A549 (cell line): ENCODE measurements at regions not wholly inside any gene's neighbourhood (a gene's known extent, or its start where the extent isn't known, plus 50 kb on each side); places are given as distances from the start of the nearest gene placed in this dataset.

Experiments used
- ATAC-seq, 2 experiments: fragments of 200-7000 bp in 1 of 2; fragments of >200 bp in 1 of 2; cut with Nextera tagmentation in 1 of 2; cut with Tn5 transposase in 1 of 2; 3 replicates each; pipeline versions ENCODE4 v1.8.0 to v1.9.1; 2018 to 2020; ENCODE audit warnings: mild to moderate bottlenecking in 1 of 2, moderate library complexity in 1 of 2
- CTCF ChIA-PET: fragments of 300-600 bp; sonication (Branson Sonifier 250); formaldehyde crosslinking; extraction: SDS; loops from one replicate; lab custom pipeline; 2021; ENCODE audit warnings: antibody characterized with exemption, inconsistent platforms; lab: Yijun Ruan, JAX
- POLR2A ChIA-PET: fragments of 350-600 bp; formaldehyde crosslinking; extraction: SDS; loops from one replicate; lab custom pipeline; 2021; ENCODE audit warnings: antibody characterized with exemption, inconsistent platforms; lab: Yijun Ruan, JAX
- DNase-seq, 2 experiments: peaks; one replicate each; pipeline versions ENCODE4 v3.0.0 to v3.0.0-alpha.2; 2011 to 2016; ENCODE audit warnings: low read depth in 1 of 2, low spot score in 1 of 2
- FAIRE-seq: peaks from 2 replicates; lab custom pipeline; 2011; peaks lifted over from hg19 to GRCh38; lab: Jason Lieb, UNC
- H3K27ac ChIP-seq, 2 experiments: fragments of >200 bp; sonication (Bioruptor Twin); formaldehyde crosslinking; 3 replicates each; pipeline ENCODE4 v1.5.1; 2016 to 2017
- H3K4me1 ChIP-seq: fragments of >200 bp; sonication (Bioruptor Twin); formaldehyde crosslinking; 3 replicates; pipeline ENCODE4 v1.6.1; 2016
- H3K4me2 ChIP-seq: fragments of >200 bp; sonication (Bioruptor Twin); formaldehyde crosslinking; 3 replicates; pipeline ENCODE4 v1.6.1; 2016
- H3K4me3 ChIP-seq: fragments of >200 bp; sonication (Bioruptor Twin); formaldehyde crosslinking; 3 replicates; pipeline ENCODE4 v1.5.1; 2016
- H3K9me3 ChIP-seq: fragments of >200 bp; sonication (Bioruptor Twin); formaldehyde crosslinking; 3 replicates; pipeline ENCODE4 v1.6.1; 2016
- CBX8 ChIP-seq: fragments of 200-600 bp; sonication (generic); IDR thresholded peaks from 2 replicates; pipeline ENCODE4 v1.6.1; 2016
- CHD4 ChIP-seq: fragments of 200-600 bp; sonication (generic); IDR thresholded peaks from 2 replicates; pipeline ENCODE4 v1.6.1; 2016; ENCODE audit warnings: antibody characterized with exemption, mild to moderate bottlenecking, borderline replicate concordance
- EHMT2 ChIP-seq: fragments of 200-600 bp; sonication (generic); IDR thresholded peaks from 2 replicates; pipeline ENCODE4 v1.6.1; 2016; ENCODE audit warnings: antibody characterized with exemption, low read depth, mild to moderate bottlenecking, moderate library complexity
- EP300 ChIP-seq, 2 experiments: fragments of >200 bp; sonication (Bioruptor Twin); formaldehyde crosslinking; IDR thresholded peaks; 2 replicates in 1 of 2; 3 replicates in 1 of 2; pipeline ENCODE4 v1.6.1; 2016 to 2017
- FOSL2 ChIP-seq, 2 experiments: fragments of 450-650 bp in 1 of 2; fragments of >200 bp in 1 of 2; sonication (Bioruptor Twin) in 1 of 2; formaldehyde crosslinking; IDR thresholded peaks; 2 replicates each; pipeline versions ENCODE4 v1.5.0 to v1.6.1; 2016 to 2020; ENCODE audit warnings: mild to moderate bottlenecking in 1 of 2, moderate library complexity in 1 of 2
- HDAC2 ChIP-seq: fragments of 200-600 bp; sonication (generic); IDR thresholded peaks from 2 replicates; pipeline ENCODE4 v1.6.1; 2016
- HEYL ChIP-seq: fragments of 250-450 bp; sonication (Bioruptor Pico); IDR thresholded peaks from 2 replicates; pipeline ENCODE4 v1.8.0; 2021; ENCODE audit warnings: mild to moderate bottlenecking, moderate library complexity
- HOXA7 ChIP-seq: fragments of 250-450 bp; sonication (Bioruptor Pico); IDR thresholded peaks from 2 replicates; pipeline ENCODE4 v1.5.0; 2020; ENCODE audit warnings: mild to moderate bottlenecking, moderate library complexity
- HOXB13 ChIP-seq: fragments of 250-450 bp; sonication (Bioruptor Pico); IDR thresholded peaks from 2 replicates; pipeline ENCODE4 v1.5.0; 2020; ENCODE audit warnings: low read depth, mild to moderate bottlenecking, moderate library complexity
- HOXB5 ChIP-seq: fragments of 250-450 bp; sonication (Bioruptor Pico); IDR thresholded peaks from 2 replicates; pipeline ENCODE4 v1.5.0; 2020; ENCODE audit warnings: mild to moderate bottlenecking, moderate library complexity
- JUN ChIP-seq, 2 experiments: fragments of >200 bp; sonication (Bioruptor Twin); formaldehyde crosslinking; IDR thresholded peaks; 2 replicates in 1 of 2; 3 replicates in 1 of 2; pipeline ENCODE4 v1.6.1; 2016 to 2017
- KDM1A ChIP-seq: fragments of 200-600 bp; sonication (generic); IDR thresholded peaks from 2 replicates; pipeline ENCODE4 v1.6.1; 2016; ENCODE audit warnings: low read depth, mild to moderate bottlenecking
- MAFK ChIP-seq: fragments of 450-650 bp; IDR thresholded peaks from 2 replicates; pipeline ENCODE4 v1.6.1; 2014; ENCODE audit not compliant: partially characterized antibody
- MAX ChIP-seq: IDR thresholded peaks from 2 replicates; pipeline ENCODE4 v1.6.1; 2012
- PBX3 ChIP-seq: IDR thresholded peaks from 2 replicates; pipeline ENCODE4 v1.6.1; 2012
- POLR2AphosphoS2 ChIP-seq: conservative IDR thresholded peaks from 2 replicates; pipeline ENCODE4 v1.6.1; 2012; ENCODE audit warnings: low read length, improper control_type of control experiment, inconsistent platforms
- REST ChIP-seq: fragments of 200-600 bp; sonication (generic); IDR thresholded peaks from 2 replicates; pipeline ENCODE4 v1.6.1; 2016; ENCODE audit warnings: antibody characterized with exemption, mild to moderate bottlenecking, moderate library complexity
- SMC3 ChIP-seq: fragments of >200 bp; sonication (Bioruptor Twin); formaldehyde crosslinking; IDR thresholded peaks from 3 replicates; pipeline ENCODE4 v1.6.1; 2018; ENCODE audit warnings: inconsistent platforms
- TP53 ChIP-seq: fragments of 250-450 bp; sonication (Bioruptor Pico); IDR thresholded peaks from 2 replicates; pipeline ENCODE4 v1.5.0; 2021; ENCODE audit warnings: mild to moderate bottlenecking, moderate library complexity
- ZC3H11A ChIP-seq: fragments of 450-650 bp; IDR thresholded peaks from 2 replicates; pipeline ENCODE4 v1.6.1; 2014; ENCODE audit warnings: antibody characterized with exemption, mild to moderate bottlenecking
- ZNF302 ChIP-seq: fragments of 250-450 bp; sonication (Bioruptor Pico); IDR thresholded peaks from 2 replicates; pipeline ENCODE4 v1.9.0; 2021; ENCODE audit warnings: inconsistent platforms, mild to moderate bottlenecking, moderate library complexity
- WGBS: methylation state at CpG from one replicate; pipeline ENCODE4 v1.1.6; 2017; ENCODE audit errors: missing lambda C conversion rate; 5-methylcytosine and 5-hydroxymethylcytosine counted together

GRCh38 chr20:53751620-53752318, 158.1 kb upstream of the ZNF217 start:
- Histone ChIP-seq H3K27ac (peak overlapping the region; percentile 86), H3K4me2 (peak overlapping the region; percentile 91), H3K4me3 (0 out of 3 replicates have a peak overlapping the region, but pooled peaks have one; percentile 10), H3K4me1 (peaks cover 59% of the 10 kb centered on the region), H3K9me3 (no peaks in the 10 kb centered on the region)
- DNase-seq (peak in 1 of 2 experiments; percentile 62), ATAC-seq (no peak), FAIRE-seq (no peak)
- TF ChIP-seq HEYL (0 out of 2 replicates have a peak, but pooled peaks have one; percentile 59), PBX3 (no peak), TP53 (CRISPR knock-in tag) (no peak), CHD4 (no peak), HOXB5 (CRISPR knock-in tag) (peak; percentile 44; the same call in 1 of the 2 replicates), FOSL2 (IDR thresholded peaks at IDR 0.05) (no peak), FOSL2 (CRISPR knock-in tag; IDR thresholded peaks at IDR 0.05) (peak; percentile 32; the same call in 1 of the 2 replicates), ZNF302 (CRISPR knock-in tag) (0 out of 2 replicates have a peak, but pooled peaks have one; percentile 24), MAX (peak; percentile 23; the same call in 1 of the 2 replicates), EHMT2 (no peak)
- WGBS, result 10% methylated on average over 9 of the region's 9 CpGs
- POLR2A ChIA-PET, result interaction anchor here (0.6 to 3.2 kb wide), 12 partner anchors 13 to 188 kb away, joined by 3 to 34 read pairs (median 10); partner anchors contain the start of gene ZNF217
- CTCF ChIA-PET, result interaction anchor here (0.8 to 4.3 kb wide), 6 partner anchors 11 to 176 kb away, joined by 3 to 17 read pairs (median 3); no protein-coding TSS in a partner anchor

- Histone ChIP-seq H3K4me2 (peak overlapping the region; percentile 91), H3K4me3 (no peak overlapping the region), H3K9me3 (no peaks in the 10 kb centered on the region), H3K4me1 (peaks cover 53% of the 10 kb centered on the region), H3K27ac (peak overlapping the region; percentile 86)
- ChIA-PET POLR2A (interaction anchor here (0.6 kb wide), 1 partner anchor 12 kb away, joined by 3 read pairs; no protein-coding TSS in a partner anchor), CTCF (interaction anchor here (0.8 to 4.3 kb wide), 9 partner anchors 10 to 177 kb away, joined by 3 to 17 read pairs (median 3); no protein-coding TSS in a partner anchor)
- FAIRE-seq (no peak), DNase-seq (no peak), ATAC-seq (peak in 1 of 2 experiments; percentile 12; a peak in 1 of 6 replicates)
- WGBS, result 79% methylated on average over 14 of the region's 14 CpGs
- TF ChIP-seq HDAC2 (no peak), ZC3H11A (no peak), HEYL (no peak), JUN (IDR thresholded peaks at IDR 0.05) (no peak), EP300 (IDR thresholded peaks at IDR 0.05) (no peak), SMC3 (no peak), REST (no peak), TP53 (CRISPR knock-in tag) (no peak), MAFK (no peak), POLR2AphosphoS2 (no peak), HOXB13 (CRISPR knock-in tag) (peak; percentile 23; the same call in 1 of the 2 replicates), MAX (0 out of 2 replicates have a peak, but pooled peaks have one; percentile 17), ZNF302 (CRISPR knock-in tag) (no peak), CBX8 (no peak), EHMT2 (no peak), HOXA7 (CRISPR knock-in tag) (no peak), KDM1A (peak; percentile 61; the same call in 1 of the 2 replicates)
Measured at GRCh38 chr20:53750827-53751619, 157.4 kb upstream of the ZNF217 start.
